Panc1 (cell line): ENCODE measurements at regions not wholly inside any gene's neighbourhood (a gene's known extent, or its start where the extent isn't known, plus 50 kb on each side); places are given as distances from the start of the nearest gene placed in this dataset.

ENCODE experiments used
- ATAC-seq: fragments of 200-7000 bp; cut with Tn5 transposase; 2 replicates; pipeline ENCODE4 v1.9.1; 2020; ENCODE audit warnings: mild to moderate bottlenecking, moderate library complexity
- BruUV-seq: library from RNA; stranded (reverse); fragments of 400-500 nt; replicated peaks from 2 replicates; lab custom pipeline; 2021; lab: Mats Ljungman, UMichigan
- CTCF ChIA-PET: fragments of 300-600 bp; sonication (Branson Sonifier 250); formaldehyde crosslinking; loops from one replicate; lab custom pipeline; 2022; ENCODE audit warnings: antibody characterized with exemption; lab: Charles Lee
- POLR2A ChIA-PET: fragments of 300-600 bp; sonication (Branson Sonifier 250); formaldehyde crosslinking; loops from one replicate; lab custom pipeline; 2022; ENCODE audit warnings: antibody characterized with exemption; lab: Charles Lee
- DNase-seq: peaks from one replicate; pipeline ENCODE4 v3.0.0-alpha.2; 2010; ENCODE audit warnings: low read depth, low spot score
- H3K27ac ChIP-seq: 2 replicates; pipeline ENCODE4 v1.5.1; 2011; ENCODE audit warnings: mild to moderate bottlenecking, low read length, inconsistent platforms
- H3K27me3 ChIP-seq: fragments of 200-500 bp; sonication (Bioruptor generic); 2 replicates; pipeline ENCODE4 v1.6.0; 2014; ENCODE audit warnings: low read length, inconsistent platforms; ENCODE audit not compliant: control insufficient read depth, insufficient read depth
- H3K36me3 ChIP-seq: fragments of 200-500 bp; sonication (Bioruptor generic); 2 replicates; pipeline ENCODE4 v1.5.1; 2014; ENCODE audit warnings: inconsistent platforms, mild to moderate bottlenecking, low read length, moderate library complexity; ENCODE audit not compliant: control insufficient read depth, insufficient read depth
- H3K4me1 ChIP-seq: 2 replicates; pipeline ENCODE4 v1.5.1; 2011; ENCODE audit warnings: inconsistent platforms, mild to moderate bottlenecking, low read length, moderate library complexity; ENCODE audit not compliant: control insufficient read depth, insufficient read depth
- H3K4me3 ChIP-seq, 2 experiments: 2 replicates each; pipeline ENCODE4 v1.5.1; 2011 to 2012; ENCODE audit warnings: low read depth in 2 of 2, low read length in 2 of 2, mild to moderate bottlenecking in 2 of 2, inconsistent platforms in 1 of 2, moderate library complexity in 1 of 2
- H3K9me3 ChIP-seq: fragments of 200-500 bp; sonication (Bioruptor generic); 2 replicates; pipeline ENCODE4 v1.5.1; 2014; ENCODE audit warnings: low read depth, mild to moderate bottlenecking, inconsistent platforms, low read length, moderate library complexity; ENCODE audit not compliant: control insufficient read depth, insufficient read depth
- CTCF ChIP-seq: fragments of 450-650 bp; IDR thresholded peaks from 2 replicates; pipeline ENCODE4 v1.5.1; 2017; ENCODE audit warnings: mild to moderate bottlenecking
- POLR2AphosphoS5 ChIP-seq: IDR thresholded peaks from 2 replicates; pipeline ENCODE4 v1.6.1; 2012; ENCODE audit warnings: mild to moderate bottlenecking, low read depth, low read length, moderate library complexity
- REST ChIP-seq, 2 experiments: IDR thresholded peaks; 2 replicates each; pipeline ENCODE4 v1.6.1; 2011 to 2012; ENCODE audit warnings: low read depth in 2 of 2, control low read depth in 1 of 2, low read length in 1 of 2, mild to moderate bottlenecking in 1 of 2, moderate library complexity in 1 of 2; ENCODE audit not compliant: insufficient read depth in 1 of 2
- SIN3A ChIP-seq: IDR thresholded peaks from 2 replicates; pipeline ENCODE4 v1.6.1; 2012; ENCODE audit warnings: low read depth, mild to moderate bottlenecking, low read length, moderate library complexity, borderline replicate concordance; ENCODE audit not compliant: insufficient read depth
- TCF7L2 ChIP-seq: IDR thresholded peaks from 2 replicates; pipeline ENCODE4 v1.6.1; 2011; ENCODE audit warnings: mild to moderate bottlenecking, low read depth, low read length, inconsistent platforms
- in situ Hi-C: cut with HindIII; loops from 2 replicates; pipeline ENCODE4 v1.10.0; 2016; ENCODE audit warnings: low sequenced_read_pairs, low pct_unique_long_range_greater_than_20kb
- intact Hi-C: fragments of 100-400 bp; cut with micrococcal nuclease; formaldehyde crosslinking; loops from one replicate; pipeline ENCODE4 v1.10.0; 2022; ENCODE audit not compliant: unreplicated experiment

DNA sequence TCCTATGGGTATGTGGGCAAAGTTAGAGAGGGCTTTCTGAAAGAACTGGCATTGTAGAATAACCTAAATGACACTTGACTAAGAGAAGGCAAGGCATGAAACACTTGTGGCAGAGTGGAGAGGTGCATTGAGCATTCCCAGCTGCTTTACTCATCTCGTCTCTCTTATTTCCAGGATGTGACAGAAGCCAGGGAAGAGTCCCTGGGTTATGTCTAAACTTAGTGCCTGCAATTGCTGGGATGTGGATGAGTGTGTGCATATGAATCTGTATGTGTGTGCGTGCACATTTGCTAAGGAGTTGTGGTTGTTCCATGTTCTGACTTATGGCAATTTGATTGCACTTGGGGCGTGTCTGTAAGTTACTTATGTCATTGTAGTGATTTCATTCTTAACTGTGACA, 1326.5 kb upstream of the B3GALT2 start:
- H3K9me3 ChIP-seq: no peaks in the 10 kb centered on the region
- no peak for TF ChIP-seq TCF7L2
- TF ChIP-seq POLR2AphosphoS5: no peak
- TF ChIP-seq SIN3A: no peak
- no peak for TF ChIP-seq CTCF
- no peak for TF ChIP-seq REST (IDR thresholded peaks at IDR 0.05; ENCODE audit: insufficient read depth in 1 of 2, low read depth in 2 of 2, low read length in 1 of 2)
- no peaks in the 10 kb centered on the region for H3K4me1 ChIP-seq
- H3K27ac ChIP-seq: no peak overlapping the region
- no TSS peak for BruUV-seq
- DNase-seq: no peak
- ChIA-PET CTCF (no interaction called here), POLR2A (no interaction called here)
- intact Hi-C loops: no loop called here
- in situ Hi-C loops: no loop called here
- no peaks in the 10 kb centered on the region for H3K27me3 ChIP-seq
- no peak overlapping the region for H3K4me3 ChIP-seq
- no peak for ATAC-seq
- H3K36me3 ChIP-seq: no peaks in the 10 kb centered on the region

GRCh38 chr1:194512345-194512744, 1325.9 kb upstream of the B3GALT2 start:
- ChIA-PET CTCF (no interaction called here), POLR2A (no interaction called here)

More at GRCh38 chr1:194512345-194512744, 1325.9 kb upstream of the B3GALT2 start:
- DNase-seq (no peak), ATAC-seq (no peak)
- Histone ChIP-seq H3K27ac (no peak overlapping the region), H3K4me3 (no peak overlapping the region), H3K9me3 (no peaks in the 10 kb centered on the region), H3K36me3 (no peaks in the 10 kb centered on the region), H3K4me1 (no peaks in the 10 kb centered on the region), H3K27me3 (no peaks in the 10 kb centered on the region)
- no TSS peak for BruUV-seq
- TF ChIP-seq TCF7L2 (no peak), POLR2AphosphoS5 (no peak), CTCF (no peak), REST (IDR thresholded peaks at IDR 0.05; ENCODE audit: insufficient read depth in 1 of 2, low read depth in 2 of 2, low read length in 1 of 2) (no peak), SIN3A (no peak)
- in situ Hi-C loops (no loop called here), intact Hi-C loops (no loop called here)
